Lower lobe of right lung (tissue), 2 donors: ENCODE measurements at regions not wholly inside any gene's neighbourhood (a gene's known extent, or its start where the extent isn't known, plus 50 kb on each side); places are given as distances from the start of the nearest gene placed in this dataset.
"Not testable (repeated sequence)": the region's sequence is repeated elsewhere in the genome, so short reads cannot be mapped to it uniquely, and the experiment has no call there.

Source experiments
- ATAC-seq, 2 donors: fragments of 200-7000 bp; cut with Tn5 transposase; one replicate each; pipeline ENCODE4 v1.9.1; 2020 to 2022; ENCODE audit warnings: mild to moderate bottlenecking in 2 of 2, moderate library complexity in 2 of 2
- DNase-seq: peaks from one replicate; pipeline ENCODE4 v3.0.0-alpha.2; 2020
- H3K27ac ChIP-seq: fragments of 200-600 bp; one replicate; pipeline ENCODE4 v1.8.0; 2022
- H3K27me3 ChIP-seq: fragments of 200-600 bp; one replicate; pipeline ENCODE4 v1.8.0; 2022; ENCODE audit warnings: low read depth
- H3K36me3 ChIP-seq: fragments of 200-600 bp; one replicate; pipeline ENCODE4 v1.8.0; 2022; ENCODE audit warnings: mild to moderate bottlenecking
- H3K4me1 ChIP-seq: fragments of 200-600 bp; one replicate; pipeline ENCODE4 v1.8.0; 2022
- H3K4me3 ChIP-seq: fragments of 200-600 bp; one replicate; pipeline ENCODE4 v1.8.0; 2022; ENCODE audit warnings: mild to moderate bottlenecking
- H3K9me3 ChIP-seq: fragments of 200-600 bp; one replicate; pipeline ENCODE4 v1.8.0; 2022
- CTCF ChIP-seq: fragments of 200-600 bp; IDR thresholded peaks from one replicate; pipeline ENCODE4 v1.8.0; 2022; ENCODE audit warnings: antibody characterized with exemption, mild to moderate bottlenecking
- intact Hi-C: fragments of 100-400 bp; cut with DNase I; formaldehyde crosslinking; loops from one replicate; pipeline ENCODE4 v1.11.0; 2022
- donor health status: DM: no; HTN: yes; CAD: no; lungs with severe emphysema.

GRCh38 chr6:95882371-95882770 lies 133.4 kb upstream of the FUT9 start:
- Histone ChIP-seq H3K9me3 (no peaks in the 10 kb centered on the region), H3K27me3 (no peaks in the 10 kb centered on the region), H3K4me1 (no peaks in the 10 kb centered on the region), H3K4me3 (no peak overlapping the region), H3K27ac (no peak overlapping the region), H3K36me3 (no peaks in the 10 kb centered on the region)
- TF ChIP-seq CTCF: no peak
- no peak for DNase-seq
- no peak for ATAC-seq
- intact Hi-C loops: no loop called here

- intact Hi-C loops, H3K9me3 ChIP-seq, H3K36me3 ChIP-seq, DNase-seq, H3K27ac ChIP-seq, ATAC-seq, H3K4me3 ChIP-seq, H3K27me3 ChIP-seq, H3K4me1 ChIP-seq: not testable (repeated sequence)
Observed at GRCh38 chr6:95888711-95889110, 127.1 kb upstream of the FUT9 start.

- H3K9me3 ChIP-seq: no peaks in the 10 kb centered on the region
- H3K4me1 ChIP-seq: no peaks in the 10 kb centered on the region
- TF ChIP-seq CTCF: no peak
- H3K4me3 ChIP-seq: no peak overlapping the region
- no peaks in the 10 kb centered on the region for H3K36me3 ChIP-seq
- DNase-seq (no peak), ATAC-seq (no peak)
- no peaks in the 10 kb centered on the region for H3K27me3 ChIP-seq
- intact Hi-C loops: no loop called here
- no peak overlapping the region for H3K27ac ChIP-seq
Observed at GRCh38 chr6:95905132-95905531, 110.6 kb upstream of the FUT9 start.

GRCh38 chr6:95917034-95917433 lies 98.7 kb upstream of the FUT9 start:
- intact Hi-C loops: no loop called here
- no peak overlapping the region for H3K4me3 ChIP-seq
- no peaks in the 10 kb centered on the region for H3K36me3 ChIP-seq
- no peaks in the 10 kb centered on the region for H3K4me1 ChIP-seq
- no peaks in the 10 kb centered on the region for H3K27me3 ChIP-seq
- TF ChIP-seq CTCF: no peak
- H3K9me3 ChIP-seq: no peaks in the 10 kb centered on the region
- no peak for ATAC-seq
- H3K27ac ChIP-seq: no peak overlapping the region
- DNase-seq: no peak

- Histone ChIP-seq H3K36me3 (no peaks in the 10 kb centered on the region), H3K9me3 (no peaks in the 10 kb centered on the region), H3K27ac (no peak overlapping the region), H3K27me3 (no peaks in the 10 kb centered on the region), H3K4me1 (no peaks in the 10 kb centered on the region), H3K4me3 (no peak overlapping the region)
- DNase-seq: no peak
- no peak for ATAC-seq
- intact Hi-C loops: no loop called here
- TF ChIP-seq CTCF: peak; percentile 15
Observed at GRCh38 chr6:95923518-95923917, 92.3 kb upstream of the FUT9 start.

- H3K27me3 ChIP-seq: no peaks in the 10 kb centered on the region
- no peaks in the 10 kb centered on the region for H3K9me3 ChIP-seq
- DNase-seq (no peak), ATAC-seq (no peak)
- H3K36me3 ChIP-seq: no peaks in the 10 kb centered on the region
- no peak for TF ChIP-seq CTCF
- no peak overlapping the region for H3K27ac ChIP-seq
- intact Hi-C loops: no loop called here
- H3K4me3 ChIP-seq: no peak overlapping the region
- H3K4me1 ChIP-seq: no peaks in the 10 kb centered on the region
Observed at GRCh38 chr6:95935736-95936135, 80.0 kb upstream of the FUT9 start.
